ENCODE measurements at regions not wholly inside any gene's neighbourhood (a gene's known extent, or its start where the extent isn't known, plus 50 kb on each side); places are given as distances from the start of the nearest gene placed in this dataset.

- H3K4me3 Mint-ChIP-seq (ENCODE audit: unreplicated experiment) = no peak overlapping the region
- H3K4me1 Mint-ChIP-seq (ENCODE audit: unreplicated experiment) = peaks cover 19% of the 10 kb centered on the region
- no peak for DNase-seq (ENCODE audit: extremely low spot score, unreplicated experiment)
- no peaks in the 10 kb centered on the region for H3K36me3 Mint-ChIP-seq (ENCODE audit: unreplicated experiment)
- H3K9me3 Mint-ChIP-seq (ENCODE audit: unreplicated experiment) = no peaks in the 10 kb centered on the region
- TF ChIP-seq CTCF (IDR thresholded peaks at IDR 0.05) = peak; percentile 90
- no peak overlapping the region for H3K27ac Mint-ChIP-seq (ENCODE audit: unreplicated experiment)
- H3K27me3 Mint-ChIP-seq (ENCODE audit: unreplicated experiment) = no peaks in the 10 kb centered on the region
These were observed 431.2 kb upstream of the IGFBP3 start for GRCh38 chr7:46352004-46352954.

DNA sequence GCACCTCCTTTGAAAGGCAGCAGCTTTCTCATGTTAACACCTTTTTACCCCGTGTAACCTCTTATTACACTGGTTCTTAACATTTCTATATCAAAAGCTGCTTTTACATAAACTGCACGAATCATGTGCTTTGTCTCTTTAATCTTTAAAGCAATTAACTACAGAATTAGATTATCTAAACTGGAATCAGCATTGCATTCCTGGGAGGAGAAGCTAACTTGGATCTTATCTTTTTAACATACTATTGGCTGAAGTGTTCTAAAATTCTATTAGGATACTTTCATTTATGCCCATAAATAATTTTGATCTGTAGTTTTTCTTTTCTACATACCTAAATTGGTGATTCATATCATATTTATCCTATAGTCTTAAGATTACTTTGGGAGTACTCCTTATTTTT is 428.4 kb upstream of the IGFBP3 start:
- Mint-ChIP-seq H3K27me3 (ENCODE audit: unreplicated experiment) (no peaks in the 10 kb centered on the region), H3K36me3 (ENCODE audit: unreplicated experiment) (no peaks in the 10 kb centered on the region), H3K4me1 (ENCODE audit: unreplicated experiment) (peaks cover 21% of the 10 kb centered on the region), H3K9me3 (ENCODE audit: unreplicated experiment) (no peaks in the 10 kb centered on the region), H3K27ac (ENCODE audit: unreplicated experiment) (no peak overlapping the region), H3K4me3 (ENCODE audit: unreplicated experiment) (no peak overlapping the region)
- DNase-seq (ENCODE audit: extremely low spot score, unreplicated experiment) = no peak
- no peak for TF ChIP-seq CTCF (IDR thresholded peaks at IDR 0.05)

DNA sequence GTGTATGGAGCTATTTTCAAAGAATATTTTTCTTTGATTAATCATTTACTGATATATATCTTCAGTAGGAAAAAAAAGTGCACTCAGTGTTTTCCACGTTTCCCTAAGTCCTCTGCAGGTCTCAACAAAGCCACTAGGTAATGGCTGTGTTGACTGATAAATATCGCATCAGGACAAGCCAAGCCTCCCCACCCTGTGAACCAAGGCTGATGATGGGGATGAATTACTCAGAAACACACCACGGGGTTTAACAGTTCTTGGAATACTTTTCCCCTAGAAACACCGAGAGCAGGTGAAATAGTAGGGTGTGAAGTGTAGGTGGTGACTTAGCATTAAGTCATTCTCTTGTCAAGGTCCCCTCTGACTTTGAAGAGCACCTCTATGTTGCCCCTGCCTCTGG is 423.5 kb upstream of the IGFBP3 start:
- Mint-ChIP-seq H3K27ac (ENCODE audit: unreplicated experiment) (no peak overlapping the region), H3K36me3 (ENCODE audit: unreplicated experiment) (no peaks in the 10 kb centered on the region), H3K4me3 (ENCODE audit: unreplicated experiment) (no peak overlapping the region), H3K4me1 (ENCODE audit: unreplicated experiment) (peaks cover 6% of the 10 kb centered on the region), H3K9me3 (ENCODE audit: unreplicated experiment) (peaks cover under 1% of the 10 kb centered on the region), H3K27me3 (ENCODE audit: unreplicated experiment) (no peaks in the 10 kb centered on the region)
- DNase-seq (ENCODE audit: extremely low spot score, unreplicated experiment) = no peak
- TF ChIP-seq CTCF (IDR thresholded peaks at IDR 0.05) = no peak

DNA sequence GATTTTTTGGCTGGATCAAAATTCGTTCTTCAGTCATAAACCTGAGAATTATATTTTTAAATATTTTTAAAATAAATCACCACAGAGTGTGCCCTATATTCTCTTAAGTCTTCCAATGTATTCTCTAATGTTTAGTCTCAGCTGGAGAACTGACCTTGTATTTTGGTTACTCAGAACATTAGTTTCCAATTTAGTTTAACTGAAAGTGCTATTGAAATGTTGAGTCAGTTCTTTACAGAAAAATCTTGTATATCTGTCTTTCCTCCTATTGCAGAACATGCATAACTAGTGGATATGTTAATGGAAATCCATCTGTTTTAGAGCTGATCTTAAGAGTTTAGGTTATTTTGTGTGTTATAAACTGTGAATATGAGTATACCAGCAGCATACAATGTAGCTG is 422.7 kb upstream of the IGFBP3 start:
- Mint-ChIP-seq H3K4me1 (ENCODE audit: unreplicated experiment) (peaks cover 6% of the 10 kb centered on the region), H3K9me3 (ENCODE audit: unreplicated experiment) (peaks cover 4% of the 10 kb centered on the region), H3K27me3 (ENCODE audit: unreplicated experiment) (no peaks in the 10 kb centered on the region), H3K27ac (ENCODE audit: unreplicated experiment) (no peak overlapping the region), H3K4me3 (ENCODE audit: unreplicated experiment) (no peak overlapping the region), H3K36me3 (ENCODE audit: unreplicated experiment) (no peaks in the 10 kb centered on the region)
- DNase-seq (ENCODE audit: extremely low spot score, unreplicated experiment) = no peak
- TF ChIP-seq CTCF (IDR thresholded peaks at IDR 0.05) = no peak

- DNase-seq (ENCODE audit: extremely low spot score, unreplicated experiment) = no peak
- H3K4me1 Mint-ChIP-seq (ENCODE audit: unreplicated experiment) = peaks cover 25% of the 10 kb centered on the region
- TF ChIP-seq CTCF (IDR thresholded peaks at IDR 0.05) = no peak
- no peaks in the 10 kb centered on the region for H3K27me3 Mint-ChIP-seq (ENCODE audit: unreplicated experiment)
- no peaks in the 10 kb centered on the region for H3K9me3 Mint-ChIP-seq (ENCODE audit: unreplicated experiment)
- H3K27ac Mint-ChIP-seq (ENCODE audit: unreplicated experiment) = no peak overlapping the region
- no peak overlapping the region for H3K4me3 Mint-ChIP-seq (ENCODE audit: unreplicated experiment)
- H3K36me3 Mint-ChIP-seq (ENCODE audit: unreplicated experiment) = no peaks in the 10 kb centered on the region
These were observed 401.9 kb upstream of the IGFBP3 start for GRCh38 chr7:46322937-46323336.
